ENCODE measurements at regions not wholly inside any gene's neighbourhood (a gene's known extent, or its start where the extent isn't known, plus 50 kb on each side); places are given as distances from the start of the nearest gene placed in this dataset.
A peak's percentile ranks its signal among the peaks of the same experiment; 100 is the strongest.

DNA sequence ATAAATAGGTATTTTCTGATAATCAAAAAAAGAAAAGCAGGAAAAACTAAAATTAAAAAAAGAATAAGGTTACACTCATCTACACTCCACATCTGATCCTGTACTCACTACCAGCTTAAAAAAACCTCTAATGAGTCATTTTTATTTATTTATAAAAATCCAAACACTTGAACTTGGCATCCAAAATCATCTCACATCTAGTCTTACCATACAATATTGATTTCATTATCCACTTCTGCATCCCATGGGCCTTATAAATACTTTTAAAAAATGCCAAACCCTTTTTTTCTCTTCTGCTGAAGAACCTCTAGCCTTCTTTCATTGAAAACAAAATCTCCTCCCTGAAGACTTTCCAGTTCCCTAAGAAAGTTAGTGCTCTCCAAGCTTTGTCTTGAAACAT is 109.7 kb downstream of the TMTC3 start:
- no peak for DNase-seq

DNA sequence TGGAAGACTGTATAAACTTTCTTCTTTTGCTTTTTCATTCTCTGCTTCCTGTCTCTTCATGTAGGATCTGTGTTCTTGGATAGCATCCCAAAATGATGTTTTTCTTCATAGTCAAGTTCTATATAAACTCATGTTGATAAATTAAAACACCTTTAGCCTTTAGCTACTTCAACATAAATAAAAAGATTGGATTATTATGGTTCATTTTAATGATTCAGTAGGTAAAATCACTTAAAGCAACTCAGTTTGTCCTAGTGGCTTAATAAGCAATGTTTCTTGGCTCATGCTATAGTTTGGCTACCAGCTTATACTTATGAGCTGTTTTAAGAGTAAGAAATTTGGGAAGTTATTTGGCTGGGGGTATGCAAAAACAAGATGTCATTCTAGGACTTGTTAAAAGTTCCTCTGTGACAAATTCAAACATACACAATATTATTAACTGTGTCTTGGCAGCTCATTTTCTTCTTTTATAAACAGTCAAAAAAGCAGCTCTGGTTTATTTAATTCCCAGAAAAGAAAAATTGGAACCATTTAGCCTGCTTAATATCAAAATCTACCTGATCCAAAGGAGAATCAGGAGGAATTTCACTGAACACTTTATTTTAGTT is 111.4 kb downstream of the TMTC3 start:
- DNase-seq, result peak in 2 of 3 donors; percentile 33 to 69

DNA sequence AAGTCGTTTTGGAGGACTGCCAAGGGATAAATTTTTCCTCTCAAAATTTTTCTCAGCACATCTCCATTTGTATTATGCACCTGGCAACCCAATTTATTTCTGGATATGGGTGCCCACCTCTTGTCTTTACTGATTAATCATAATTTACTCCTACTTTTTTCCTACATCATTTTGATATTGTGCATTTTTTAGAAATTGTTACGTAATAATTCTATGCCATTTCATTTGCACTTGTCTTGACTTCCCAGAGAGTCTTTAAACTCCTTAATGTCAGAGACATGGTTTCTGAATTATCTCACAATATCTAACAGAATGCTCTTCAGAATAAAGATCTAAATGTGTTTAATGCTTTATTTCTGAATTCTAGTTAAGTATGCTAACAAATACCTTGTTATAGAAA is 113.1 kb downstream of the TMTC3 start:
- no peak for DNase-seq

DNA sequence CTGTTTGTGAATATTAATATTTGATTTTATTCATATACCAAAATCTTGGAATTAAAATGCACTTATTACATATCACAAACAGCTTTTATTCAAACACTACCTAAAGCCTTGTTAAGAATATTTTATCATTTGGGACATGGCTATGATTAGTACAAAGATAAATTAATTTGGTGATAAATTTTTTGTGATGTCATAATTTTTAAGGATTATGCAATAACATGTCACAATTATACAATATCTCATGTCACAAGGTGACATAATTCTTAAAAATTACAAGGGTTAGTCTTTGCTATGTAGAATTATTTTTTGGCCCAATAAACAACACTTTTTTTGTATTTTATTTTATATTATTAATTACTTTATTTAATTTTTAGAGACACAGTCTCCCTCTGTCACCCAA is 113.7 kb downstream of the TMTC3 start:
- DNase-seq, result no peak

DNA sequence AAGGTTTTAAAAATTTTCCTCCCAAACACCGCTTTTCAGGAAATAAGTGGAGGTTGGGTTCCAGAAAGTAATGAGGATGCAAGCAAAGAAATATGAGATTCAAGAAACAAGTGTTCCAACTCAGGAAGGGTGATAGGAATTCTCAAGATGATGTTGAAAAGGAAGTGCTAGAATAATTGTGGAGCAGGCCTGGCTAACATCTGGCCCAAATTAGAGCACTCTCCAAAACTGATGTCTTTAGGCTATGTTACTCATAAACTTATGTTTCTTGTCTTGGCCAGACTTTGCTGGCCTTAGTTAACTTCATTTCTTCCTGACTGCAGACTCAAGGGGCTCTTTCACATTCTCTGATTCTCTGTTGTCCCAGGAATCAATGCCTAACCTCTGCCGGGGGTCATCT is 116.3 kb downstream of the TMTC3 start:
- peak; percentile 48 to 73 (median 62) for DNase-seq

DNA sequence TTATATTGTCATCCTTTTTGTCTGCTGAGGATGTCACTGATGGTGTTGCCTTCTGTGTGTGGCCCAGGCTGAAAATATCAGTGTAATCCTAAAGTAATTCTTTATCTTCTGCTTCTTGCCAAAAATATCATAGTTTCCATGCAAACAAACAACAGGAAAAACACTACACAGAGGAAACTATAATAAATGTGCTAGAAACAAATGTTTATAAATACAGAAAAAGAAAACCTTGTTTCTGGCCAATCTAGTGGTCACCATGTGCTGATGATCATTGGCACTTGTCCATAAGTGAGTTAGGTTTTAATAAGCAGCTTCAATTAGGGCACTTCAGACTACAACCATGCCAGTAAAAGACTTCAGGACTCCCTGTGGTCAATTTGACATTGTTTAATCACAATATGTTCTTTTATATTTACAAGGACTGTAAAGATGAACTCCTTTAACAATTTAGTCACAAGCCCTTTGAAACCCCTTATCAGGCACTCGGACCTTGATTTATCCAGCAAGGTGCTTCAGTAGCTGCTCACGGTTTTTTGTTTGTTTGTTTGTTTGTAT is 124.8 kb downstream of the TMTC3 start:
- peak in 2 of 3 donors; percentile 42 to 62 for DNase-seq

DNA sequence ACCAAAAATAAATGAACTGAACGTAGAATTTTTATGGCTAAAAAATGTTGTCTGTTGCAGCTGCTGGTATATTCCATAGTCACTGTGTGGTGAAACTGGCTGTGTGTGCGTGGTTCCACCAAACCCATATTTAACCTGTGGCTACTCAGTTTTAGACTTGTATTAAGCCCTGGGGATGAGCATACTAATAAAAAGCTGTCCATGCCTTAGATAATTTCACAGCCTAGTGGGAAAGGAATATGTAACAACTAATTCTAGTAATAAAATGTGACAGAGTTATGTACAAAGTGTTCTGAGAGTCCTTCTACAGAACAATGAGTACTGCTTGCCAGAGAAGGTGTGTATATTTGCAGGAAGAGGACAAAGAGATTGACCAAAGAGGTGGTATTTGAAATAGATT is 125.5 kb downstream of the TMTC3 start:
- DNase-seq, result peak in 1 of 3 donors; percentile 21

DNA sequence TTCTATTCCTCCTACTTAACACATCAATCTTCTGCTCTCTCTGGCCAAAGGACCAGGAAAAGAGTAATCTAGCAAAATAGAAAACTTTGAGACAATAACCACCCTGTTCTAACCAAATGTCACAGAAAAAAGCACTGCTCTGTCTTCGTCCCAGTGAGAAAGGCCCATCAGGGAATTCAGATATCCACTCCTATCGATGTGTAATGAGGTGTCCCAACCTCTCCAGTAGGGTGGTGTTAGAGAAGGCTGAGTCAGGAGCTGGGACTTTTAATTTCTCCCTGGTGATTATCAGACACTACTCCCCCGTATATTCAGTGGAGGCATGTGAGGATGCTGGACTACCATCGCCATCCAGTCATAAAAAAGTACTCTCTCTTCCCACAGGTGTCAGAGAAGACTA is 130.3 kb downstream of the TMTC3 start:
- DNase-seq, result no peak

DNA sequence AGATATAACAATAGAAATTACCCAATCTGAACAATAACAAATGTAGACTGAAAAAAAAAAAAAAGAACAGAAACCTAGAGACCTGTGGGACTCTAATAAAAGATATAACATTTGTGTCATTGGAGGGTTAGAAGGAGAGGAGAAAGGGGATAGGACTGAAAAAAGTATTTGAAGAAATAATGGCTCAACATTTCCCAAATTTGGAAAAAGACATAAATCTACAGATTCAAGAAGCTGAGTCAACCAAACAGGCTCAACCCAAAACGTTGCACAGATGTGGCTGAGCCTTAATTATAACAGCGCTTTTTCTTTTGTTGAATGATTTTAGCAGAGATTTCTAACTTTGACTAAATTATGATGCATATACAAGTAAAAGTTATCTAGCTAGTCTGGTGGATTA is 131.3 kb downstream of the TMTC3 start:
- no peak for DNase-seq

DNA sequence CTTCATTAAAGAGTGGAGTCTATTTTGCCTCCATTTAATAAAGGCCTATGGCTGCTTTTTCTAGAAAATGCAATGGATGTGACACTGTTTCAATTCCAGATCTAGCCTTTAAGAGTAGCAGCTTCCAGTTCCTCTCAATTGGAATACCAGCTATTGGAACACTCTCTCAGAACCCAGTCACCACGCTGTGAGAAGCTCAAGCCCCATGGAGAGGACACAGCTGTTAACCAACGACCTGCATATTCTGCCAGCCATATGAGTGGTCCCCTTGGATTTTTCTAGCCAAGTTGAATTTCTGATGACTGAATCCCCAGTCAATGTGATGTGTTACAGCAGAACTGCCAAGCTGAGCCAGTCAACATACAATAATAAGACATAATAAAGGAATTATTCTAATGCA is 131.8 kb downstream of the TMTC3 start:
- no peak for DNase-seq

DNA sequence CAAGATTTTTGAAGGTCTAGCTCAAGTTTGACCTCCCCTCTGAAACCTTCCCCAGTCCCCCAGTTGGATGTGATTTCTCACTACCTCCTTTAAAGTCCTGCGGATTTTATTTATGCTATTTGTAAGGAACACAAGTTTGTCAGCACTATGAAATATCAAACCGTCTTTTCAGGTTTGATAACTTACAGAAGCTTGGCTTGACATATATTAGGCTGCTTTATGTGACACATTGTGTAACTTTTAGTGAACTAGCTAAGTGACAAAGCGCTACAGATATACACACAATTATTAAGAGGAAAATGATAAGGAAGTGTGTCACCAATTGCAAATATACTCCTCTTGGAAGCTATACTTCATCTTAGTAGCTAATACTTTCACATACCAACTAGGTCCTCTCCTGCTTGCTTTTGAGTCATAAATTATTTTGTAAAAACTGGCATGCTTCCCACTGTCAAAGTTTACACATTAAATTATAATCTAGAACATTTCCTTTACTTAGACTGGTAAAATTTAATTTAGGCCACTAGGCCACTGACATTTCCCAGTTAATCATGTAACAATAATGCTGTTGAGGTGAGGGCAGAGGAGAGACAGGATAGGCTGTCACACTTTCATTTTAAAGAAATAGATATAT is 149.5 kb downstream of the TMTC3 start:
- no peak for DNase-seq

DNA sequence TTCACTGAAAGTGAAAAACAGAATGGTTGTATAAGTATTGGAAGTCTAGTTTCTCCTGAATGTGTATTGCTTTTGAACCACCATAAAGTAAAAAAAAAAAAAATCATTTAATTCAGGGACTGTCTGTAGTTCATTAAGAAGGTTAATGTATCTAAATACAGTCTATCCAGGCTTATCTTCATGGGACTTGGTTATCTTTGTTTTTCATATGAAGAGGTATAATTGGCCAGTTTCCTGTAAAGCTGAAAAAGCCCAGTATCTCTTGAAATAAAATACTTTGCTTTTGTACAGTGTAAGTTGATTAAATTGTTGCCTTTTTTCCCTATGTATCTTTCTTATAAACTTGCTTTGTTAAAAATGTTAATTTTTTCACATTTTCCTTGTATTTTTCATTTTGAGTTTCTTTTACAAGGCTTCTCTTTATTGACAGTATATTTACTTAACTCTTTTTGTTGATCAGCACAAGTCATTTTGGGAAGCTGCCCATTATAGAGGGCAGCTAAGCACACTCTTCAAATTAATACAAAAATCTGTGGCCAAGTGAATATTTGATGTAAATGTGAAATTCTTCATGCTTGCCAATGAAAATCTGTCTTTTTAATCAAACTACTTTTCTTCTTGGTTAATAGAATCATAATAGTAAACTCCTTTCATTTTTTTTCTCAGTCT is 156.0 kb downstream of the TMTC3 start:
- no peak for DNase-seq

DNA sequence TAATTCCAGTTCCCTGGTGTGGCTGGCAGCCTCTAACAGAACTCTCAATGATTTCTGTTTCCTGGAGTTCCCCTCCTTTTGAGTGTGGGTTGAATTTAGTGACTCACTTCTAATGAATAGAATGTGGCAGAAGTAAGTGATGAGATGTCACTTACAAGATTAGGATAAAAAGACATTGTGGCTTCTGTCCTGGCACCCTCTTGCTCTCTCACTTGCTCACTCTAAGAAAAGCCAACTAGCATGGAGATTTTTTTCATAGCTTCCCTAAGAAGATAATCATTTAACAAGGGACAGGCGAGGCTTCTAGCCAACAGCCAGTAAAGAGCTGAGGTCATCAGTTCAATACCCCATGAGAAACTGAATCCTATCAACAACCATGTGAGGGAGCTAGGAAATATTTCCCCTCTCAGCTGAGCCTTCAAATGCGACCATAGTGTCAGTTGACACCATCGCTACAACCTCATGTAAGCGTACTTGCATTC is 156.7 kb downstream of the TMTC3 start:
- peak in 1 of 3 donors; percentile 71 for DNase-seq

DNA sequence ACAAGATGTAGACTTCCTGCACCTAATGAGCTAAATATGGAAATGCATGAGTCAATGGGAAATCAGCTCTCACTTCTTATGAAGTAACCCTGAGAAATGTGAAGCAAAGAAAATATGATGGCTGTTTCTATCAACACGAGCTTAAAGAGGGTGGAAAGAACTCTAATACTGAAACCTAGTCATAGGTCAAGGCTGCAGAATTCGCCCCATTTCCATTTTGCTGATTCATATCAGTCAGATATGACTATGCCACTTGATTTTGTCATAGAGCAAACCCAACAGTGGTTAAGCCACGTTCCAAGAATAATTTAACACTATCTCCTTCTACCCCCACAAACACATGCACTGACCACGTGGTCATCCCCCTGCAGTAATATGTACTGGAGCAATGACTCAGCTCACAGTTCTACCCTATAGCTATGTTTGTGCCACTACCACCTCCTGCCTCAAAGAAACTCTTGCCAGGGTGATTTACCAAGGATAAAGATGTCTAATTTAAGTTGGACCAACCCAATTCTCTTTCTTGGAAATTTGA is 157.5 kb downstream of the TMTC3 start:
- DNase-seq, result peak in 1 of 3 donors; percentile 97

DNA sequence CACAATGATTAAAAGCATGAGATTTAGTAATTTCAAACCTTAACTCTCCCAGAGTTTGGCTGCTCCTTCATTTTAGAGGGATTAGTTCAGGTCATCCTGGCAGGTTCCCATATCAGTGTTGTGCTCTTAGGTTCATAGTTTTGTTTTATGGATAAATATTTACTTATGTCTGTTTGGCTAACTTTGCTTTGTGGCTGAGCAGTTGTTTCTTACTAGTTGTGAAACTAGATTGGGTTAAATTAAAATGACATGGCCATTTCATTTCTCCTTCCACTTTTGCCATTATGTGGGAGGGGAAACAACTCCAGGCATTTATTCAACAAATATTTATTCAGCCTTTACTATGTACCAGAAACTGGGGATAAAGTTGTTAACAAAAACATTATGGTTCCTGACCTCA is 158.8 kb downstream of the TMTC3 start:
- no peak for DNase-seq

DNA sequence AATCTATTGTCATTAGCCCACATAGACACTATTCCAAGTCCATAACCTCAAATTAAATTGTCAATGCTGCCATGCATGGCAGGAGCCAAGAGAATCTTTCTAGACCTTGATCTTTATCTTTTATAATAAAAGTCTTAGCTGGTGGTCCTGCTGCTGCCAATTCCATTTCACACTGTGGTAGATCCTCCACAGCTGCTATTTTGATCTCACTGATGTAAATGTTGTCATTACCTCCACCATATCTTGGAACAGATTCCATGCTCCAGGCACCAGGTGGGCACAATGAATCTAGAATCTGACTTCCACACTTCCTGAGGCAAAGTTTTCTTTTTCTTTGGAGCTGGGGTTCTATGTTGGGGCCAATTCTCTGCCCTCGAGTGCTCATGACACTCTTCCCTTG is 161.2 kb downstream of the TMTC3 start:
- DNase-seq, result no peak

DNA sequence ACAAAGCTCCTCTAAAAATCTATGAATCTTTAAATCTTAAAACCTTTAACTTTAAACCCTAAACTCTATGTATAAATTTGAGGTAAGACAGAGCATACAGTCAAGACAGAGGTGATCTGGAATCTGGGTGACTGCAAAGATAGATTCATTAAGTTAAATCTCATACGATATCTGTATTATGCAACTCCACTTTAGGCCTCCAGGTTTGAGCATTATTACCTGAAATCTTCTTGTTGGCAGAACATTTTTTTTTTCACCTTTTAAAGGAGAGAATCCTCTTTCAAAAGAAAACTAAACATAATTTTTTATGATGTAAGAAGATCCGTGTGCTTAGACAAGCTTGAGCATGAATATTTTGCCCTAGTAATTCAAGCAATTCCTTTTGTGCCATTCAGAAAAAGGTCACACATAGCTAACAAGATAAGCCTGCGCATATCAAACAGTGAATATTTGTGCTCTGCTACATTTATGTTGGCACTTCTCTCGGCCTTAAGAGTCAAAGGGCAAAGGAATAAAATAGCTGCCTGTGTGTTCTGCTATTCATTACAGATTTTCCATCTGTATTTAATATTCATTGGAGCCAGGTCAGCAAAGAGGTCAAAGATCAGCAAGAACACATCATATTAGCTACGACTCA is 163.3 kb downstream of the TMTC3 start:
- DNase-seq, result no peak

DNA sequence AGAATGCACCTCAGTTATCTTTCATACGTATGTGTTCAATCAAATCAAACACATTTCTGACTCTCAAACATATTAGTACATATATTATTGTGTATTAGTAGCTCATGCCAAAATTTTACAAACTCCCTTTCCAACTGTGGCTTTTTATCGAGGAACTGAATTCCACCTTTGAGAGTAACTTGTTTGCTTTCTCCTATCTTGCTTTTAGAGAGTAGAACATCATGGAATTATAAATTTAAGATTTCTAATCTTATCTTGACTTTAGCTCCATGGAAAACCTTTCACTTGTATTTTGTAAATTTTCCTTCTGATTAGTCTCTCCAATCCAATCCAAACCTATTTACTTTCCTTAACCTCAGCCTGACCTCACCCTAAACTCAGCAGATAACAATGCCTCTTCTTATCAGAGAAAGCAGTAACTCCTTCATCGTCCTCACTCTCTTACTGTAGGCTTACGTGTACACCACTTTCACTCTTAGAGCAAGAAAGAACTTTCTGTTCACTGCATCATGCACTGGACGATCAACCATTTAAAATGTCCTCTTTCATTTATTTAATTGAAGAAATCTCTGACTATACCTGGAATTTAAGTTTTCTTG is 164.5 kb downstream of the TMTC3 start:
- DNase-seq, result no peak

DNA sequence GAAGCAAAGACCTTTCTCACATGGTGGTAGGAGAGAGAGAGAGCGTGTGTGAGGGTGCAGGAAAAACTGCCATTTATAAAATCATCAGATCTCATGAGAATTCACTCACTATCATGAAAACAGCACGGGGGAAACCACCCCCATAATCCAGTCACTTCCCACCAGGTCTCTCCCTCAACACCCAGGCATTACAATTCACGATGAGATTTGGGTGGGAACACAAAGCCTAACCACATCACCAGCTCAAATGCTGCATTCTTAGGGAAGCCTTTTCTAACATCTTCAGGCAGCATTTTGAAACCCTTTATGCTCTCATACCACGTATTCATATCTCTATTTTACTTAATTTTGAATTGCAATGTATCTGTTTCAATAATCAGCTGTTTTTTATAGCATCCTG is 165.9 kb downstream of the TMTC3 start:
- DNase-seq, result no peak

DNA sequence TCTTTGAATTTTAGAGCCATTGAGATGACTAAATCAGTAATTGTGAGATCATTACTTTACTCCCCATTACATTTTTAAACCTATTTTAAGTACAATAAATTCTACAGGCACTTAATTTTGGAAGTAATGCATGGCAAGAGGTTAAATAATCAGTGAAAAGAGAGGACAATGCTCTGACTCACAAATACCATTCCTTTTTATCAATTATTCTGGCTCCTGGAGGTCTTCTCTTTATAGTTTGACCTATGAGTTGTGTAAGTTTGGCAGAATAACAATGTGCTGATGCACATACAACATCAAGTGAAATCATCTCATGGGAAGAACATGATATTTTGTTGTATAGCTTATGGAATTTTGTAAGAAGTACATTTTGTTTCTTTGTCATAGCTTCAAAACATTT is 166.7 kb downstream of the TMTC3 start:
- DNase-seq, result peak in 2 of 3 donors; percentile 12 to 93

DNA sequence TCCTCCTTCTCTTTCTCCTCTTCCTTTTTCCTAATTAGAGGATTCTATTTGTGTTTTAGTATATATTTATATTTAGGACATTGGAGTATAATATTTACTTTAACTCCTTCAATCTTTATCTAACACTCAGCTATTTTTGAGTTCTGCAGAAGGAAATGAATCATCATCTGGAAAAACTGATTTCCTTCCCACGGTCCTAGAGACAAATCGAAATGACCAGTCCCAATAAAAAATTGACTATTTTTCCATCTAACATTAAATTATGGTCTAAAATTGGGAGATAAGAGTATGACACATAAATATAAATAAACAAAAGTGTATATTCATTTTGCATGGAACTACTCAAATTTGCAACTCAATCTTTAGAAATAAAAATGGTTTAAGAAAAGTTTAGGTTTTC is 167.4 kb downstream of the TMTC3 start:
- DNase-seq, result no peak

DNA sequence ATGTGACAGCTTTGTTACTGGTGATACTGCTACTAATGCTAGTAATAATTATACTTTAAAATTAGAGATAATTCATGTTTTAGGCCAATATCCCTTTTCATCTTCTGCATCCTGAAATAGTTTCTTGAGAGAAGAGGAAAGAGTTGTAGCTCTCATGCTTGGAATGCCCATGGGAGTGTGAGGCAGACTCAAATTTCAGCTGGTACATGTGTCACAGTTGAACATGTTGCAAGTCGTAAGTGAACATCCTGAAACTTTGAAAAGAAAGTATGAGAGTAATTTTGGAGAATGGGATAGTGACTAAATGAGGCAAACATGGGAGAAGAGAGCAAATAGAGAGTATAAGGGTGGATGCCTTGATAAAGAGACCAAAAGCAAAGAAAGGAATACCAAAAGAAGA is 168.0 kb downstream of the TMTC3 start:
- DNase-seq, result peak in 2 of 3 donors; percentile 20 to 76
